ENCODE measurements at regions not wholly inside any gene's neighbourhood (a gene's known extent, or its start where the extent isn't known, plus 50 kb on each side); places are given as distances from the start of the nearest gene placed in this dataset.
"Not testable (repeated sequence)": the region's sequence is repeated elsewhere in the genome, so short reads cannot be mapped to it uniquely, and the experiment has no call there.

- ATAC-seq = no peak
- Mint-ChIP-seq H3K4me3 (no peak overlapping the region), H3K9me3 (no peaks in the 10 kb centered on the region), H3K36me3 (no peaks in the 10 kb centered on the region), H3K27ac (no peak overlapping the region), H3K4me1 (no peaks in the 10 kb centered on the region)
- DNase-seq (ENCODE audit: low spot score in 2 of 2) = no peak
These were observed 190.9 kb downstream of the RPS24 start for GRCh38 chr10:78224602-78225001.

- DNase-seq (ENCODE audit: low spot score in 2 of 2) = no peak
- Mint-ChIP-seq H3K36me3 (no peaks in the 10 kb centered on the region), H3K27ac (no peak overlapping the region), H3K9me3 (no peaks in the 10 kb centered on the region), H3K4me1 (peaks cover 4% of the 10 kb centered on the region), H3K4me3 (no peak overlapping the region)
- no peak for ATAC-seq
These were observed 191.9 kb downstream of the RPS24 start for GRCh38 chr10:78225594-78225993.

GRCh38 chr10:78229489-78229888, 195.8 kb downstream of the RPS24 start:
- Mint-ChIP-seq H3K4me3 (no peak overlapping the region), H3K27ac (no peak overlapping the region), H3K4me1 (peaks cover 6% of the 10 kb centered on the region), H3K36me3 (no peaks in the 10 kb centered on the region), H3K9me3 (no peaks in the 10 kb centered on the region)
- no peak for DNase-seq (ENCODE audit: low spot score in 2 of 2)
- ATAC-seq = no peak

- no peak overlapping the region for H3K4me3 Mint-ChIP-seq
- ATAC-seq = peak; percentile 63
These were observed 196.4 kb downstream of the RPS24 start for GRCh38 chr10:78229950-78230675.

GRCh38 chr10:78231327-78231726, 197.7 kb downstream of the RPS24 start:
- DNase-seq (ENCODE audit: low spot score in 2 of 2) (no peak), ATAC-seq (no peak)
- Mint-ChIP-seq H3K4me3 (no peak overlapping the region), H3K9me3 (no peaks in the 10 kb centered on the region), H3K36me3 (no peaks in the 10 kb centered on the region), H3K4me1 (peaks cover 6% of the 10 kb centered on the region), H3K27ac (no peak overlapping the region)

More at GRCh38 chr10:78229950-78230675, 196.4 kb downstream of the RPS24 start:
- no peaks in the 10 kb centered on the region for H3K36me3 Mint-ChIP-seq
- DNase-seq (ENCODE audit: low spot score in 2 of 2) = no peak
- no peak overlapping the region for H3K27ac Mint-ChIP-seq
- peaks cover 6% of the 10 kb centered on the region for H3K4me1 Mint-ChIP-seq
- no peaks in the 10 kb centered on the region for H3K9me3 Mint-ChIP-seq

- Mint-ChIP-seq H3K36me3 (no peaks in the 10 kb centered on the region), H3K4me1 (peaks cover 6% of the 10 kb centered on the region), H3K9me3 (no peaks in the 10 kb centered on the region), H3K27ac (no peak overlapping the region), H3K4me3 (no peak overlapping the region)
- DNase-seq (ENCODE audit: low spot score in 2 of 2) = no peak
- no peak for ATAC-seq
These were observed 198.3 kb downstream of the RPS24 start for GRCh38 chr10:78231939-78232338.

GRCh38 chr10:78236416-78237015, 202.9 kb downstream of the RPS24 start:
- no peak for DNase-seq (ENCODE audit: low spot score in 2 of 2)
- H3K27ac Mint-ChIP-seq = no peak overlapping the region
- no peaks in the 10 kb centered on the region for H3K4me1 Mint-ChIP-seq
- ATAC-seq = no peak
- no peak overlapping the region for H3K4me3 Mint-ChIP-seq
- no peaks in the 10 kb centered on the region for H3K9me3 Mint-ChIP-seq
- H3K36me3 Mint-ChIP-seq = no peaks in the 10 kb centered on the region

GRCh38 chr10:78237951-78238350, 204.3 kb downstream of the RPS24 start:
- H3K9me3 Mint-ChIP-seq; H3K36me3 Mint-ChIP-seq; H3K4me3 Mint-ChIP-seq; H3K4me1 Mint-ChIP-seq; ATAC-seq; H3K27ac Mint-ChIP-seq; DNase-seq (ENCODE audit: low spot score in 2 of 2): not testable (repeated sequence)

- peaks cover 11% of the 10 kb centered on the region for H3K4me1 Mint-ChIP-seq
- H3K9me3 Mint-ChIP-seq = no peaks in the 10 kb centered on the region
- H3K36me3 Mint-ChIP-seq = no peaks in the 10 kb centered on the region
- ATAC-seq (no peak), DNase-seq (ENCODE audit: low spot score in 2 of 2) (no peak)
- H3K4me3 Mint-ChIP-seq = no peak overlapping the region
- H3K27ac Mint-ChIP-seq = no peak overlapping the region
These were observed 213.6 kb downstream of the RPS24 start for GRCh38 chr10:78247266-78247665.

GRCh38 chr10:78247821-78248220, 214.2 kb downstream of the RPS24 start:
- H3K9me3 Mint-ChIP-seq = no peaks in the 10 kb centered on the region
- H3K27ac Mint-ChIP-seq = no peak overlapping the region
- H3K4me1 Mint-ChIP-seq = peaks cover 11% of the 10 kb centered on the region
- no peak for DNase-seq (ENCODE audit: low spot score in 2 of 2)
- H3K4me3 Mint-ChIP-seq = no peak overlapping the region
- no peak for ATAC-seq
- no peaks in the 10 kb centered on the region for H3K36me3 Mint-ChIP-seq

- H3K36me3 Mint-ChIP-seq = no peaks in the 10 kb centered on the region
- peaks cover 11% of the 10 kb centered on the region for H3K4me1 Mint-ChIP-seq
- no peak for ATAC-seq
- H3K27ac Mint-ChIP-seq = no peak overlapping the region
- no peak overlapping the region for H3K4me3 Mint-ChIP-seq
- H3K9me3 Mint-ChIP-seq = no peaks in the 10 kb centered on the region
- DNase-seq (ENCODE audit: low spot score in 2 of 2) = no peak
These were observed 215.2 kb downstream of the RPS24 start for GRCh38 chr10:78248651-78249464.

GRCh38 chr10:78249690-78250089, 216.0 kb downstream of the RPS24 start:
- Mint-ChIP-seq H3K9me3 (no peaks in the 10 kb centered on the region), H3K27ac (no peak overlapping the region), H3K36me3 (no peaks in the 10 kb centered on the region), H3K4me1 (peaks cover 11% of the 10 kb centered on the region), H3K4me3 (no peak overlapping the region)
- ATAC-seq (no peak), DNase-seq (ENCODE audit: low spot score in 2 of 2) (no peak)

GRCh38 chr10:78250313-78251015, 216.8 kb downstream of the RPS24 start:
- no peaks in the 10 kb centered on the region for H3K9me3 Mint-ChIP-seq
- peaks cover 11% of the 10 kb centered on the region for H3K4me1 Mint-ChIP-seq
- no peak overlapping the region for H3K4me3 Mint-ChIP-seq
- no peaks in the 10 kb centered on the region for H3K36me3 Mint-ChIP-seq
- no peak overlapping the region for H3K27ac Mint-ChIP-seq
- ATAC-seq (peak; percentile 8), DNase-seq (ENCODE audit: low spot score in 2 of 2) (no peak)

GRCh38 chr10:78251016-78251385, 217.3 kb downstream of the RPS24 start:
- Mint-ChIP-seq H3K27ac (no peak overlapping the region), H3K36me3 (no peaks in the 10 kb centered on the region), H3K4me3 (no peak overlapping the region), H3K4me1 (peaks cover 11% of the 10 kb centered on the region), H3K9me3 (no peaks in the 10 kb centered on the region)
- no peak for DNase-seq (ENCODE audit: low spot score in 2 of 2)
- no peak for ATAC-seq

GRCh38 chr10:78252286-78252685, 218.6 kb downstream of the RPS24 start:
- Mint-ChIP-seq H3K4me3 (no peak overlapping the region), H3K36me3 (no peaks in the 10 kb centered on the region), H3K27ac (no peak overlapping the region), H3K9me3 (no peaks in the 10 kb centered on the region), H3K4me1 (peaks cover 11% of the 10 kb centered on the region)
- ATAC-seq (no peak), DNase-seq (ENCODE audit: low spot score in 2 of 2) (no peak)
